Glutamatergic neuron (in vitro differentiated cells): ENCODE measurements at regions not wholly inside any gene's neighbourhood (a gene's known extent, or its start where the extent isn't known, plus 50 kb on each side); places are given as distances from the start of the nearest gene placed in this dataset.
"Not testable (repeated sequence)": the region's sequence is repeated elsewhere in the genome, so short reads cannot be mapped to it uniquely, and the experiment has no call there.

Experiments used
- DNase-seq: peaks from one replicate; pipeline ENCODE4 v3.0.0; 2022
- H3K27ac Mint-ChIP-seq: one replicate; pipeline ENCODE4 v1.8.0; 2020; ENCODE audit warnings: mild to moderate bottlenecking, mixed read lengths, inconsistent platforms; ENCODE audit not compliant: unreplicated experiment
- H3K27me3 Mint-ChIP-seq: one replicate; pipeline ENCODE4 v1.8.0; 2020; ENCODE audit warnings: mild to moderate bottlenecking, moderate library complexity, mixed read lengths, inconsistent platforms; ENCODE audit not compliant: unreplicated experiment
- H3K36me3 Mint-ChIP-seq: one replicate; pipeline ENCODE4 v1.8.0; 2020; ENCODE audit warnings: mild to moderate bottlenecking, mixed read lengths, inconsistent platforms; ENCODE audit not compliant: unreplicated experiment
- H3K4me1 Mint-ChIP-seq: one replicate; pipeline ENCODE4 v1.8.0; 2020; ENCODE audit warnings: mild to moderate bottlenecking, low read depth, mixed read lengths, inconsistent platforms; ENCODE audit not compliant: unreplicated experiment
- H3K4me3 Mint-ChIP-seq: one replicate; pipeline ENCODE4 v1.8.0; 2020; ENCODE audit warnings: mild to moderate bottlenecking, mixed read lengths, inconsistent platforms; ENCODE audit not compliant: unreplicated experiment
- H3K9me3 Mint-ChIP-seq: one replicate; pipeline ENCODE4 v1.8.0; 2020; ENCODE audit warnings: mild to moderate bottlenecking, moderate library complexity, mixed read lengths, inconsistent platforms; ENCODE audit not compliant: unreplicated experiment
- CTCF ChIP-seq: fragments of 200-600 bp; sonication (generic); IDR thresholded peaks from one replicate; pipeline ENCODE4 v1.5.0; 2021; ENCODE audit not compliant: partially characterized antibody, unreplicated experiment

DNA sequence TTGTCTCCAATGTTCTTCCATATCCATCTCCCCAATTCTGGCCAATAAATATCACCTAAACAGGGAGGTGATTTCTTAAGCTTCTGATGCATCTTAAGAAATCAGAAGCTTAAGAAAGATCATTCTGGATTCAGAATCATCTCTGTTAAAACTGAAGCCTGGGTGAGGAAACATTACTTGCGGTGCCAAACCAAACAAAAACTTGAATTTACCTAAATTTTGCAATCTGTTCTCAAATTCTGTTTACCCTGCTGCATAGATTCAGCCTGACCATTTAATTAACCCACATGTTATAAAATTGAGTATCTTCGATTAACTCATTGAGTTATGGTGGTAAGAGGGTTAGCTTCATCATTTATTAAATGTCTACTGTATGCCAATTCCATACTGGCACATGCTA lies 204.4 kb upstream of the ZNF385D start:
- DNase-seq = no peak
- Mint-ChIP-seq H3K4me3 (no peak overlapping the region), H3K27ac (no peak overlapping the region), H3K36me3 (no peaks in the 10 kb centered on the region), H3K9me3 (no peaks in the 10 kb centered on the region), H3K27me3 (no peaks in the 10 kb centered on the region), H3K4me1 (no peaks in the 10 kb centered on the region)
- TF ChIP-seq CTCF = no peak

DNA sequence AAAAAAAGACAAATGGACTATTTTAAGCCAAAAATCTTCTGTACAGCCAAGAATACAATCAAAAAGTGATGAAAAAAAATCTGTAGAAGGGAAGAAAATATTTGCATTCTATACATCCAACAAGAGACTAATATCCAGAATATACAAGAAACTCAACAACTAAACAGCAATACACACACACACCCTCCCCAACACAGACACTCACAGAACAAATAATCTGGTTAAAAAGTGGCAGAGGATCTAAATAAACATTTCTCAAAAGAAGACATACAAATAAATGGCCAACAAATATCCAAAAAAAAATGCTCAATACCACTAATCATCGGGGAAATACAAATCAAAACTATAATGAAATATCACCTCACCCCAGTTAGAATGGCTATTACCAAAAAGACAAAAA lies 209.0 kb upstream of the ZNF385D start:
- Mint-ChIP-seq H3K9me3 (no peaks in the 10 kb centered on the region), H3K27me3 (no peaks in the 10 kb centered on the region), H3K4me3 (no peak overlapping the region), H3K36me3 (no peaks in the 10 kb centered on the region), H3K27ac (no peak overlapping the region), H3K4me1 (no peaks in the 10 kb centered on the region)
- no peak for TF ChIP-seq CTCF
- DNase-seq = no peak

GRCh38 chr3:21962456-21962855 lies 211.4 kb upstream of the ZNF385D start:
- Mint-ChIP-seq H3K4me1 (no peaks in the 10 kb centered on the region), H3K9me3 (no peaks in the 10 kb centered on the region), H3K27me3 (no peaks in the 10 kb centered on the region), H3K27ac (no peak overlapping the region), H3K4me3 (no peak overlapping the region), H3K36me3 (no peaks in the 10 kb centered on the region)
- no peak for DNase-seq
- no peak for TF ChIP-seq CTCF

DNA sequence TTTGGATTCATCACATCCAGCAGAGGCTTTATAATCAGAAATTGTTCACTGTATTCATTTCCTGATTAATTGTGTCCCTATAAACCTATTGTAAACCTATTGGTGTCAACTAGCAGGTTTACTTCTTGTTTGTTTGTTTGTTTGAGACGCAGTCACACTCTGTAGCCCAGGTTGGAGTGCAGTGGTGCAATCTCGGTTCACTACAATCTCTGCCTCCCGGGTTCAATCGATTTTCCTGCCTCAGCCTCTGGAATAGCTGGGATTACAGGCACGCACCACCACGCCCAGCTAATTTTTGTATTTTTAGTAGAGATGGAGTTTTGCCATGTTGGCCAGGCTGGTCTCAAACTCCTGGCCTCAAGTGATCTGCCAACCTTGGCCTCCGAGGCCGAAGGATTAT lies 215.4 kb upstream of the ZNF385D start:
- not testable (repeated sequence) for H3K27ac Mint-ChIP-seq, H3K9me3 Mint-ChIP-seq, H3K4me3 Mint-ChIP-seq, DNase-seq, H3K27me3 Mint-ChIP-seq, H3K36me3 Mint-ChIP-seq, H3K4me1 Mint-ChIP-seq

DNA sequence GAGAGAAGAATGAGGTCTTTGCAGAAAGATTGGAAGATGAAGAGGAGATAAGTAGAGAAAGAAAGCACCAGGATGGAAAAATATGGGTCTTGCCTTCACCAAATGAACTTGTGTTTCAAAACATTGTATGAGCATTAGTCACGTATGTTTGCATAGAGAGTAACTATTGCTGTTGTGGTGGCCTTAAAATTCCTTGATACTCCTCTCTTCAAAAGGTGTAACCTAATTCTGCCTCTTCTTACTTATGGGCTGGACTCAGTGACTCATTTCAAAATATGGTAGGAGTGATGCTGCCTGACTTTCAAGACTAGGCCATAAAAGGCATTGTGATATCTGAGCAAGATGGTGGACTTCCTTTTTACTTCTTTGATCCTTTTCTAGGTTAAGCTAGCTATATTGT lies 228.7 kb upstream of the ZNF385D start:
- no peaks in the 10 kb centered on the region for H3K27me3 Mint-ChIP-seq
- no peaks in the 10 kb centered on the region for H3K36me3 Mint-ChIP-seq
- no peaks in the 10 kb centered on the region for H3K9me3 Mint-ChIP-seq
- TF ChIP-seq CTCF = no peak
- H3K27ac Mint-ChIP-seq = no peak overlapping the region
- H3K4me3 Mint-ChIP-seq = no peak overlapping the region
- DNase-seq = no peak
- no peaks in the 10 kb centered on the region for H3K4me1 Mint-ChIP-seq
